GM19240 (cell line): ENCODE measurements at regions not wholly inside any gene's neighbourhood (a gene's known extent, or its start where the extent isn't known, plus 50 kb on each side); places are given as distances from the start of the nearest gene placed in this dataset.
"Not testable (repeated sequence)": the region's sequence is repeated elsewhere in the genome, so short reads cannot be mapped to it uniquely, and the experiment has no call there.

ENCODE experiments used
- DNase-seq: peaks from one replicate; pipeline ENCODE4 v3.0.0; 2011; ENCODE audit warnings: low spot score; ENCODE audit not compliant: insufficient read length

DNA sequence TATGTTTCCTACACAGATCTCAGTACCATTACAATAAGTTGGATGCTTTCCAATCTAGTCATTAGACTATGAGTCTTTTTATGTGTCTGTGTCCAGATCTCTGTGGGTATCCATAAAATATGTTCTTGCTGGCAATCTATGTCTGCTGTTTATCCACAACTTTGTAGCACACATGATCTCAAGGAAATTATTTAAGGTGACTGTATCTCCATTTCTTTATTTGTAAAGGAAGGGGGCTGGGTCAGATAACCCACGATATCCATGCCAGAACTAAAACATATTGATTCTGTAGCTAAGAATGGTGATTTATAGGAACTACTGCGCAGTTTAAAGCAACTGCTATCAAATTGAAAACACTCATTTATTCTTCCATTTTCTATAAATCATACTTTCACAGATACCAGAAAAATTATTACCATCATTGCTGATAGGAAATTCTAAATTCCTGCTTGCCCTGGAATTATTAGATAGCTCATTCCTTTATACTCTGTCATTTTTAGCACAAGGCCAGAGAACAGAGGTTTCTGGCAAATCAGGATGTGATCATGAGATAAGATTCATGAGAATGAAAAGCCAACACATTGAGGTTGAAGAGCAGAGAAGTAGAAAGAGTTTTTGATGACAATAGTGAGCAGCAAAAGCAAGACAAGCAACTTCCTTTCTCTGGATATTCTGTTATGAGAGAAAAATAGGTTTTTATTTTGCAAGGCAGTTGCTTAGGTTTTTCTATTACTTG is 851.4 kb upstream of the CITED2 start:
- DNase-seq, result no peak

DNA sequence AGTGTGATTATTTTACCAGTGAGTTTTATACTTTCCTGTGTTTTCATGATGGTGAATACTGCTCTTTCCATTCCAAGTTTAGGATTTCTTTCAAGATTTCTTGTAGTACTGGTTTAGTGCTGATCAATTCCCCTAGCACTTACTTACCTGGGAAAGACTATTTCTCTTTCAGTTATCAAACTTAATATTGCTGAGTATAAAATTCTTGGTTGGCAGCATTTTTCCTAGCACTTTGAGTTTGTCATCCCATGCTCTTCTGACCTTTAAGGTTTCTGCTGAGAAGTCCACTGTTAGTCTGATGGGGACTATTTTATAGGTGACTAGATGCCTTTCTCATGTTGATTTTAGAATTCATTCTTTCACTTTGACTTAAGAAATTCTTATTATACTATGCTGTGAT is 842.8 kb upstream of the CITED2 start:
- DNase-seq, result no peak

DNA sequence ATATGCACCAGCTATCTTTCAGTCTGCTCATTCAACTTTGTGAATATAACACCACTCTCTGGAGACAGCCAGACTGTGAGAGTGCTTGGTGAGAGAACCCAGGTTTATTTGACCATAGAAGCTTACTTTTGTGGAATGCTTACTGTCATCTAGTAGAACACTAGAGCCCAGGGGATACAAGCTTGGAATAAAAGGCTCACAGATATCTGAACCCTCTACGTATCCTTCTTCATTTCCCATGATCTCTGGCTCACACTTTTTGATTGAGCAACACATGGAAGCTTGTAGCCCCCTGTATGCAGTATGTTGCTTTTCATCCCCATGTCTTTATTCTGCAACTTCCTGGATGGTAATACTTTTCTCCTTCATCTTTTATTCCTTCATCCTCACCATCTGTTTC is 835.3 kb upstream of the CITED2 start:
- DNase-seq, result no peak

DNA sequence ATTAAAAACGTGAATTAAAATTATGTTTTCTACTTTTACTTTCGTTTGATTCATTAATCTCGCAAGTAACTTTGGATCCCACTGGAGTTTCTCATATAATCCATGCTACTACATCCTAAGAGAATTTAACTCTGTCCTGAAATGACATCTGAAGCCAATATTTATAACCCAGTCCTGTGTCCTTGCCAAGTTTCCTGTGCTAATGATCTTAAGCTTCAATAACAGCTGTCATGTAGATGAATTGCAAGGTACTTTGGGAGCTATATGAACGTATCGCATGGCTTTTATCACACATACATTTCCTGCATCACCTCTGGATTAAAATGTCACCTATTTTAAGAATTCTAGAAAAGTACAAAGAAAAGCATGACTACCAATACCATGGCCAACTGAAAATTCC is 833.8 kb upstream of the CITED2 start:
- DNase-seq, result no peak

DNA sequence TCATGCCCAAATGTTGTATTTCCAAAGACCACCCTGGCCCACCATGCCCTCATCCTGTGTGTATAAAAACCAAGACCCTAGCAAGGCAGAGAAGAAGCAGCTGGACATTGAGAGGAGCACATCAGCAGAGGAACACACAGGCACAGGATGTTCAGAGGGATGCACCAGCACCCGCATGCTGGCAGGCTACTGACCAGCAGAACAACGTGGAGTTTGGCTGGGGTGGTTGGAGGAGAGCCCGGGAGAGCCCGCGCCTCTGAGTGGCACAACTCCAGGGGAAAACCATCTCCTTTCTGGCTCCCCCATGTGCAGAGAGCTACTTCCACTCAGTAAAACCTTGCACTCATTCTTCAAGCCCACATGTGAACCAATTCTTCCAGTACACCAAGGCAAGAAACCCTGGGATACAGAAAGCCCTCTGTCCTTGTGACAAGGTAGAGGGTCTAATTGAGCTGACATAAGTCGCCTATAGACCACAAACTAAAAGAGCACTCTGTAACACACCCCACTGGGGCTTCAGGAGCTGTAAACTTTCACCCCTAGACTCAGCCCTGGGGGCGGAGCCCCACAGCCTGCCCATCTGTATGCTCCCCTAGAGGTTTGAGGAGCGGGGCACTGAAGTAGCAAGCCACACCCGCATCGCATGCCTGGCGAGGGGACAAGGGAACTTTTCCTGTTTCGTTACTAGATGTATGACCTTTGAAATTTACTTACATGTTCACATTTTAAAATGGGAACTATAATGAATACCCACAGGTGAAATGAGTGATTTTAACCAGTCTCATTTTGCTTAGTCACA is 831.5 kb upstream of the CITED2 start:
- DNase-seq, result no peak

DNA sequence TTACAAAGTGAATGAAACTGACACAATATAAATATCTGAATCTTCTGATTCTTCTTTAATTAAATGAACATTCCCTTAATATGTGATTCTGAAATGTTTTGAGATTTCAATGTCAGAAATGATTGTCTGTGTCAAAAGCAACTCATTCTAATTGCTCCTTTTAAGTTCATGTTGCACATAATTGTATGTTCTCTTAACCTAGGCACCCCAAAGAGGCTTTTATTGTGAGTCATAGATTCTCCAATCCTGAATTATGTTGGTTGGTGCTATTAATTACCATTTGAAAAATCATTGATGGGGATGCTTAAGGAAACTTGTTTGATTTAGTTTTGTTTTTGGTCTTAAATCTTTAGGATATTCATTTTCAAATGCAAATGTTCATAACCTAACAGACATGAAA is 829.7 kb upstream of the CITED2 start:
- no peak for DNase-seq

DNA sequence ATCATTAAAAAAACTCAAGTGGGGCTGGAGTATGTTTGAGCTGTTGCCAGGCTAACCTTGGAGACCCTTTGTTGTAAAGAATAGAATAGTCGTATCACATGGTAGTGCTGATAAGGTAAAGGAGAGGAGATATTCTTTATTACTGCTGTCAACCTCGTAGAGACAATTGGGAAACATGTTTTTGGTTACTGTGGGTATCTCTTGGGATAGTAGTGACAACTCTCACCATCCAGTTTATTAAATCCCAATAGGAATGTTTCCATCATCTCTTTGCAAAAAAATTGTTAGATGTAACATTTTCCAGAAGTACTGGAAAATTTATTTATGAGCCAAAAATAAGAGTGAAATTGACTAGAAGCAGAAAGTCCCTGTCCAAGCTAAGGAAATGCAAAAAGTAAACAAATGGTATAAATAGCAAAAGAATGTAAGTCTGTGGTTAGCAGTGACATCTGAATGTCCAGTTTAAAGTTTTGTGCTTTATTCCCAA is 829.3 kb upstream of the CITED2 start:
- no peak for DNase-seq

DNA sequence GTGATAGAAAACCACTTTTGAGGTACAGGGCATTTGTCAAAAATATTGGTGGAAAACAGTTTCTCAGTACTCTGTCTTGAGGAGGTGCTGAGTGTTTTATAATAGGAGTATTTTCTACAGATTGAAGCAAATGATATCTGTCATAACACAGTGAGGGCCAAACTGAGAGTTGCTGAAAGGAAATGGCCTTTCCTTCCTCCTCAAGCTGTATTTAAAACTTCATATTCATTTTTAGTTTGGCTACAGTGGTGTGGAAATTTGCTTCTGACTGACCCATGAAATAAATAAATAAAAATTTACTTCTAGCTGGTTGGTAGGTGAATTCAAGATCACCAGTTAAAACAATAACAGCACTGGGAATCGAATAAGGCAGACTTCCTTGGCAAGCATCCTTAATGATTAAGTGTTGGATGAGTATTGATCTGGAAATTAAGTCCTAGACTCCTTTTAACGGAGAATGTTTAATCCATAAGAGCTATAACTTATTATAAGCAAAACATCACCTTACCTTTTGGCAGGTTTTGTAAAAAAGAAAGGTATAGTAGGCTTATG is 828.6 kb upstream of the CITED2 start:
- no peak for DNase-seq

DNA sequence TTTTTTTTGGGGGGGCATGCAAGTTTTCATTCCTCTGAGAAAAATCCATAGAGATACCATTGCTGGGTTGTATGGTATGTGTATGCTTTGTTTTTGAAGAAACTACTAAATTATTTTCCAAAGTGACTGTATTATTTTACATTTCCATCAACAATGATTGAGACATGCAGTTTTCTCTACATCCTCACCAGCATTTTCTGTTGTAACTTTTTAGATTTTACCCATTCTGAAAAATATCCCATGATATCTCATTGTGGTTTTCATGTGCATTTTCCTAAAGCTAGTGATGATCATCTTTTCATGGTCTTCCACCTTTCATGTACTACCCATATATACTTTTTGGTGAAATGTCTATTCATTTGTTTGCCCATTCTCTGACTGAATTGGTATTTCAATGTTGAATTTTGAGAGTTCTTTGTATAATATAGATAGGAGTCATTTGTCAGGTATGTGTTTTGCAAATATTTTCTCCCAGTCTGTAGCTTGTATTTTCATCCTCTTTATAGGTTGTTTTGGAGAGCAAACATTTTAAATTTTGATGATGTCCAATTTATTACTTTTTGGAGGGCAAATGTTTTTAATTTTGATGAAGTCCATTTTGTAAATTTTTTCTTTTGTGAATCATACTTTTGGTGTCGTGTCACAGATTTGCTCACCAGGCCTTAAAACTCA is 827.5 kb upstream of the CITED2 start:
- DNase-seq, result no peak

DNA sequence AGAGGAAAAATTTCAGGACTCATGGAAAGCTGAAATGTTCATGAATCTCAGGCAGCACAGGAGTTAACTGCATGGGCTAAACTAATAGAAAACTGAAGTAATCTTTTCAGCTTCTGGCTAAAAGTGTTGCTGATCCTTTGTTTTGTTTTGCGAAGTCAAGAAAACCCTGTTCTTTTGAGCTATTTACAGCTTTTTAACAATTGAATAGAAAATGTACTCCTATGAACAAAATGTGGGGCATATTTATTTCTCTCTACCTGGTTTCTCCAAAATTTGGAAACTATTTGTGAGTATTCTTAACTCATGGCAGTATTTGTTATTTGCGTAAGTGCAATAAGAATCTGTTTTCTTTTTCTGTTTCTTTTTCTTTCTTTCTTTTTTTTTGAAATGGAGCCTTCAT is 818.8 kb upstream of the CITED2 start:
- DNase-seq, result no peak

DNA sequence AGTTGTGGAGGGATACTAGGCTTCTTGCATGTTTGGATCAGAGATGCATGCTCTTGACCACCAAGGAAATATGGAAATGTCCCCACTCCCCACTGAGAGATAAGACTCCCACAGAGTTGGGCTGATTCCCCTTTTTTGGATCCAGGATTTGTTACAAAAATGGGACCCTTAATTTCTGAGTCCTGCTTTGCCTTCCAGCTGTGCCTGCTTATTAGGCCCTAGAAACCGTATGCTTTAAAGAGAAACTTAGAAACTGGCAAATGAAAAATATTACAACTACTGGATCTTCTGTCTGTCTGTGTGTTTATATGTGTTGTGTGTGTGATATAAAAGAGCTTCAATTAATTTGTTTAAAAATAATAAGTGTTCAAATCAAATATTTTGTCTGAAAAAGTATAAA is 817.6 kb upstream of the CITED2 start:
- no peak for DNase-seq

DNA sequence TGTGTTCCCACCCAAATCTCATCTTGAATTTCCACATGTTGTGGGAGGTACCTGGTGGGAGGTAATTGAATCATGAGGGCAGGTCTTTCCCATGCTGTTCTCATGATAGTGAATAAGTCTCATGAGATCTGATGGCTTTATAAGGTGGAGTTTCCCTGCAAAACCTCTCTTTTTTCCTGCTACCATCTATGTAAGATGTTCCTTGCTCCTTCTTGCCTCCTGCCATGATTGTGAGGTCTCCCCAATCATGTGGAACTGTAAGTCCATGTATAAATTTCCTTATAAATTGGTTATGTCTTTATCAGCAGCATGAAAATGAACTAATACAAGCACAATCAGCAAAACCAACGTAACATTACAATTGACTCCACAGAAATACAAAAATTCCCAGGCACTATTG is 814.8 kb upstream of the CITED2 start:
- not testable (repeated sequence) for DNase-seq

DNA sequence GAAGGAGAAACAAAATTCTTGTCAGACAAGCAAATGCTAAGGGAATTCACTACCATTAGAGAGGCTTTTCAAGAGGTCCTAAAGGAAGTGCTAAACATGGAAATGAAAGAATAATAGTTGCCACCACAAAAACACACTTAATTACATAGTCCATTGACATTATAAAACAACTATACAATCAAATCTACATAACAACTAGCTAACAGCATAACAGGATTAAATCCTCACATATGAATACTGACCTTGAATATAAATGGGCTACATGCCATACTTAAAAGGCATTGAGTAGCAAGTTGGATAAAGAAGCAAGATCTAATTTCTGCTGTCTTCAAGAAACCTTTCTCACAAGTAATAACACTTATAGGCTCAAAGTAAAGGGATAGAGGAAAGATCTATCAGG is 811.5 kb upstream of the CITED2 start:
- no peak for DNase-seq

DNA sequence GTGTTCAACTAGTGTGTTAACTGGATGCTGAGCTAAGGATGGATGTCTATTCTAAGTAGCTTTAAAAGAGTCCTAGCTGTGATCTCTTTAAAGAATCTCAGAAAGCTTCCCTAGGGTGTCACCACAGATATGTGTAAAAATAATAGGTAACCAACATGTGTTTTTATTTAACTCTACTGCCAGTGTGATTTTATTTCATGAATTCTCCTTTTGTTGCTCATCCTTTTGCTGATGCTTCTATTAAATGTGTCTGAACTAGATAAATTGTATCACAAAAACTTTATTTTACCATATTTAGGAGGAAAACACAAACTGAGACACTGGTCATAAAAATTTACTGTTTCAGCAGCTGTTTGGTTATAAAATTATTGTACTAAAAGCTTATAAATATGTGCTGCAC is 809.4 kb upstream of the CITED2 start:
- no peak for DNase-seq

DNA sequence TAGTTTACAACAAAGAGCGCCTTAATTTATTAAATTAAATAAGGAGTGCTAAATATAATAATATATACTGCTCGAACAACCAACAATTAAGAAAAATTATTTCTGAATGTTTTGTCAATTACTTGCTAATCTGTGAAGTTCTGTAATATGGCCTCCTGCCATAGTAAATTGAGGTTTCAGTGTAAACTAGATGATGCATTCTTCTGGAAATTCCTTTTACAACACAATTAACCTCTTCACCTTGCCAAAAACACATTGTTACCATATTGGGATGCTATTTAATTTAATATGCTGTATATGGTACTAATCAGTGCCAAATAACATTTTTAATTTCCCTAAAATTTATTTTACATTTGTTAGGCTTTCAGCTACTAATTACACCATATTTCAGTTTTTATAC is 808.4 kb upstream of the CITED2 start:
- no peak for DNase-seq

DNA sequence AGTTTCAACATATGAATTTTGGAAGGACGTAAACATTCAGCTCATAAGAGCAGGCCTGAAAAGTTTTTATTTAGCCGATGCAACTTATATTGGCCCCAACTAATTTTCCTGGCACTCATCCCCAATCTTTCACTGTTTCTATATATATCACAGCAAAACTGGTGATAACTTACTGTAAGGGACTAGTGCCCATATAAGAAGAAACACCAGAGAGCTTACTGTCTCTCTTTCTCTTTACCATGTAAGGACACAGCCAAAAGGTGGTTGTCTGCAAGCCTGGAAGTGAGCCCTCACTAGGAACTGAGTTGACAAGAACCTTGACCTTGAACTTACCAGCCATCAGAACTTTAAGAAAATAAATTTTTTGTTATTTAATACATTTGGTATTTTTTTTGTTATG is 807.4 kb upstream of the CITED2 start:
- no peak for DNase-seq

DNA sequence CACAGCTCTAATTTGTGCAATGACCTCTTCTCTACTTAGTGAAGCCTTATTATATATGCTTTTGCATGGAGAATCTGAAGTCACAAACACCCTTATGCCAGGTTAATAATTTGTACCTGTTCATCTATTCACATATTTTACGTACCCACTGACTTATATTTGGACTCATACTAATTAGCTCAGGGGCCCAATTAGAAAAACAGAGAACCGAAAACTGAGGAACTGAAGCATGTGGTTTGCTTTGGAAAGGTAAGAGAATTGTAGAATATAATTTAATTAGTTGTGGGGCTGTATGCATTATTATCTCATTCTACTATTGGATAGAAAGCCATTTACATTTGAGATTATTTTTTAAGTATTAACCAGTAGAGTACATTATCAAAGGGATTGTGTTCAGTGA is 805.9 kb upstream of the CITED2 start:
- DNase-seq, result no peak

DNA sequence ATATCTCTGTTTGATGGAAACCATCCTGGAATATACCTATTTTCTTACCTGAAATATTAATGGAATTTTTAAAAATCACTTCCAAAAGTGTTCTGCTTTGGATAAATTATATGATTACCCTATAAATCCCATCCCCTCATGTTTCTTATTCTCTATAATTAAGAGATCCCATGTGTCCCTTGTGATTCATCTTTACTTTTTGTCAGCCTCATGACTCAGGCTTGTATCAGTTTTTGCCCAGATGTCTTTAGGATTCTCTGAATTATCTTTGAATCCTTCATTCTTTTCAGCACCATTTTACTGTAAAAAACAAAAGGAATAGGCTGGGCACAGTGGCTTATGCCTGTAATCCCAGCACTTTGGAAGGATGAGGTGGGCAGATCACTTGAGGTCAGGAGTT is 804.5 kb upstream of the CITED2 start:
- no peak for DNase-seq

DNA sequence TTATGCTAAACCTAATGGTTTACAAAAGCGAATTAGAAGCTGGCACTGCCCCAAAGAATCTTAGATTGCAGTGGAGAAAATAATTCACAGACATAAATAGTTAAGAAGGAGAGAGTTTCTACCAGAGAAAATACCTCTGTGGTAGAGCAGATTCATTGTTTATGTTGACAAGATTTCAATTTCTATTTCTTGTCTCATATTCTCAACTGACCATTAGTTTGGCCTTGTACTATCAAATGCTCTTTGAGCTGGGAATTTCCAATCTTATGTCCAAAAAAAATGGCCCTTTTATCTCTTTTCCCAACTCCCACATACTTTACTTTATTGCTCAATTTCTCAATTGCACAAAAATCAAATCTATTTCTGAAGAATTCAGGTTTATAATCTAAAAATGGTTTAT is 804.1 kb upstream of the CITED2 start:
- DNase-seq, result no peak

DNA sequence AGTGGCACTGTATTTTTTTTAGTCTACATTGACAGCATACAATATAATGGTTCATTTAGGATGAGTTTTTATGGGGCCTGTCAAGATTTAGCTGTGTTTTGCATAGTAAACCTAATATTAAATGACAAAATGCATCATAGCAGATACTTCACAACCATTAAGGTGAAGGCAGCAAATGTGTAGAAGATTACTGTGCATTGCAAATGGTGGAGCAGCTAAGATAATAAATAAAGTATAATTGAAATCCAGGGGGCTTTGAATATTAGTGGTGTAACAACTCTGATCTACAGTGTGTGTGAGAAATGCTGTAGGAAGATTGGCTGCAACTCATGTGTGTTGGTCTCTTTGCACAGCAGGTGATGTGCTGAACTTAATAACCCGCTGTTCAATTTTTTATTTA is 801.9 kb upstream of the CITED2 start:
- DNase-seq, result no peak

DNA sequence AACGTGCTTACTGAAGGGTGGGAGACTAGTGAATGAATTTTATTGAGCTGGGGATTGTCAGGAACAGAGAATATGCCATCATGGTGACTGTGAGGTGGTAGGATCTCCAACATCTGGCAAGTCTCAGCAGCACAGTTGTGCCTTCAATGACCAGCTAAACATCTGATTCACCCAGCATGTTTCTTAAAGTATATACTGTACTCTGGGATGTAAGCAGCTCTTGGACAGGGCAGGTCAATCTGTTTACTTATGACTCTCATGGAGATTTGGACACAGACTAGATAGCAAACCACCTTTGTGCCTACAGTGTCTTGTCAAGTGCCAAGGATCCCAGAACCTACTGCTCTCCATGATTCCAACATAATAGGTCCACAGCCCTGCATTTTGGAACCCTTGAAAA is 801.0 kb upstream of the CITED2 start:
- DNase-seq, result no peak

DNA sequence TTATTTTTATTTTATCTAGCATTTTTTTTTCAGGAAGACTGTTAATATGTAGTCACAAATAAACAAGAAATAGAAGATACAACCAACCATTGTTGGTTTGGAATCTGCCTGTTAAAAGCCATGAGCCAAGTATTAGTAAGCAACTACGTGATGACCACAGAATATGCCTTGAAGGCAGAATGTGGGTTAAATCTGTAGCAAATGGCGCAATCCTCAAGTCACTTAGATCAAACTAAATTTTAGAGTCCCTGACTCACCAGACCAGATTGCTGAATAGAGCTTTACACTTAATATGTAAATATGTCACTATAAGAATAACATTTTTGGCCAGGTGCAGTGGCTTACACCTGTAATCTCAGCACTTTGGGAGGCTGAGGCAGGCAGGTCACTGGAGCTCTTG is 800.1 kb upstream of the CITED2 start:
- no peak for DNase-seq
